Esophagus squamous epithelium (tissue), 4 donors: ENCODE measurements at regions not wholly inside any gene's neighbourhood (a gene's known extent, or its start where the extent isn't known, plus 50 kb on each side); places are given as distances from the start of the nearest gene placed in this dataset.

Experiments used
- CTCF ChIP-seq, 6 experiments: fragments of 450-650 bp in 4 of 6; fragments of 200-600 bp in 2 of 6; sonication (generic) in 2 of 6; IDR thresholded peaks; one replicate each; pipeline ENCODE4 v1.5.1; 2016 to 2019; ENCODE audit warnings: antibody characterized with exemption in 6 of 6, mild to moderate bottlenecking in 4 of 6, moderate library complexity in 4 of 6
- POLR2A ChIP-seq, 4 donors: fragments of 450-650 bp; IDR thresholded peaks; one replicate each; pipeline ENCODE4 v1.6.1; 2017; ENCODE audit warnings: antibody characterized with exemption in 4 of 4, mild to moderate bottlenecking in 4 of 4, moderate library complexity in 3 of 4

GRCh38 chr16:85290626-85291301 is 178.5 kb upstream of the CIBAR2 start:
- TF ChIP-seq POLR2A (IDR thresholded peaks at IDR 0.05): no peak
- TF ChIP-seq CTCF (IDR thresholded peaks at IDR 0.05): no peak
